ENCODE measurements at regions not wholly inside any gene's neighbourhood (a gene's known extent, or its start where the extent isn't known, plus 50 kb on each side); places are given as distances from the start of the nearest gene placed in this dataset.

- TF ChIP-seq EZH2phosphoT487 (IDR thresholded peaks at IDR 0.05; ENCODE audit: borderline replicate concordance, low read length), result no peak
- TF ChIP-seq CTCF (IDR thresholded peaks at IDR 0.05; ENCODE audit: low read depth, low read length, poor library complexity, severe bottlenecking), result no peak
- Histone ChIP-seq H3F3A (ENCODE audit: control insufficient read depth, insufficient read depth) (no peaks in the 10 kb centered on the region), H3K27ac (ENCODE audit: low read depth, low read length) (no peak overlapping the region), H3K4me2 (ENCODE audit: low read length) (no peak overlapping the region), H3K4me3 (ENCODE audit: low read length) (no peak overlapping the region), H3K36me3 (ENCODE audit: control insufficient read depth, low read length) (no peaks in the 10 kb centered on the region), H3K9me2 (replicated peaks; ENCODE audit: control insufficient read depth, low read length) (no peaks in the 10 kb centered on the region), H4K20me1 (ENCODE audit: control insufficient read depth, insufficient read depth, low read depth, low read length) (no peaks in the 10 kb centered on the region), H3K79me2 (ENCODE audit: control insufficient read depth, low read length) (no peaks in the 10 kb centered on the region), H3K4me1 (ENCODE audit: control insufficient read depth, low read length) (no peaks in the 10 kb centered on the region), H3K9me3 (ENCODE audit: control insufficient read depth, insufficient read depth, low read length) (no peaks in the 10 kb centered on the region), H3K27me3 (ENCODE audit: control insufficient read depth, low read length) (no peaks in the 10 kb centered on the region)
These were observed 118.3 kb upstream of the TUSC7 start for GRCh38 chr3:116591236-116591635.

DNA sequence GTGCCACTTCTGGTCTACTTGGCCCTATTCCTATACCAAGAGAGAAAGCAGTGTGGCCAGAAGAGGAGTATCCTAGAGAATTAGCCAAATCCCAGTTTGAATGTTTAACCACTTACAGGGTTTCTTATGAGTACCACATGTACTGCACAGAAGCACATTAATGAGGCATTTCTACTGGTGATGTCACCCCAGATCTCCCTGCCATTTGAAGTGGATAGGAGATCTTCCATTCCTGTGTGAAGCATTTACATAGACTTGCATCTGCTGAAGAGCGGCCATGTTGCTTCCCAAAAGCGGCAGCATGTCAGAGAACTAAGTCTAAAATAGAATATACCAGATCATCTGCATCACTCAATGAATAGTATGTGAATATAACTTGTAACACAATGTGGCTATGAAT is 108.4 kb upstream of the TUSC7 start:
- Histone ChIP-seq H4K20me1 (ENCODE audit: control insufficient read depth, insufficient read depth, low read depth, low read length) (no peaks in the 10 kb centered on the region), H3K27me3 (ENCODE audit: control insufficient read depth, low read length) (no peaks in the 10 kb centered on the region), H3F3A (ENCODE audit: control insufficient read depth, insufficient read depth) (no peaks in the 10 kb centered on the region), H3K9me3 (ENCODE audit: control insufficient read depth, insufficient read depth, low read length) (no peaks in the 10 kb centered on the region), H3K4me2 (ENCODE audit: low read length) (no peak overlapping the region), H3K4me3 (ENCODE audit: low read length) (no peak overlapping the region), H3K36me3 (ENCODE audit: control insufficient read depth, low read length) (no peaks in the 10 kb centered on the region), H3K27ac (ENCODE audit: low read depth, low read length) (no peak overlapping the region), H3K9me2 (replicated peaks; ENCODE audit: control insufficient read depth, low read length) (no peaks in the 10 kb centered on the region), H3K79me2 (ENCODE audit: control insufficient read depth, low read length) (no peaks in the 10 kb centered on the region), H3K4me1 (ENCODE audit: control insufficient read depth, low read length) (no peaks in the 10 kb centered on the region)
- TF ChIP-seq EZH2phosphoT487 (IDR thresholded peaks at IDR 0.05; ENCODE audit: borderline replicate concordance, low read length) (no peak), CTCF (IDR thresholded peaks at IDR 0.05; ENCODE audit: low read depth, low read length, poor library complexity, severe bottlenecking) (no peak)

GRCh38 chr3:116607205-116607604 is 102.4 kb upstream of the TUSC7 start:
- Histone ChIP-seq H3K36me3 (ENCODE audit: control insufficient read depth, low read length) (no peaks in the 10 kb centered on the region), H4K20me1 (ENCODE audit: control insufficient read depth, insufficient read depth, low read depth, low read length) (no peaks in the 10 kb centered on the region), H3K9me2 (replicated peaks; ENCODE audit: control insufficient read depth, low read length) (no peaks in the 10 kb centered on the region), H3F3A (ENCODE audit: control insufficient read depth, insufficient read depth) (no peaks in the 10 kb centered on the region), H3K4me3 (ENCODE audit: low read length) (no peak overlapping the region), H3K4me2 (ENCODE audit: low read length) (no peak overlapping the region), H3K4me1 (ENCODE audit: control insufficient read depth, low read length) (no peaks in the 10 kb centered on the region), H3K27ac (ENCODE audit: low read depth, low read length) (no peak overlapping the region), H3K27me3 (ENCODE audit: control insufficient read depth, low read length) (no peaks in the 10 kb centered on the region), H3K9me3 (ENCODE audit: control insufficient read depth, insufficient read depth, low read length) (no peaks in the 10 kb centered on the region), H3K79me2 (ENCODE audit: control insufficient read depth, low read length) (no peaks in the 10 kb centered on the region)
- TF ChIP-seq CTCF (IDR thresholded peaks at IDR 0.05; ENCODE audit: low read depth, low read length, poor library complexity, severe bottlenecking), result no peak
- no peak for TF ChIP-seq EZH2phosphoT487 (IDR thresholded peaks at IDR 0.05; ENCODE audit: borderline replicate concordance, low read length)

GRCh38 chr3:116610124-116610523 is 99.5 kb upstream of the TUSC7 start:
- Histone ChIP-seq H3K9me3 (ENCODE audit: control insufficient read depth, insufficient read depth, low read length) (no peaks in the 10 kb centered on the region), H3K4me2 (ENCODE audit: low read length) (no peak overlapping the region), H3K27me3 (ENCODE audit: control insufficient read depth, low read length) (no peaks in the 10 kb centered on the region)

More at GRCh38 chr3:116610124-116610523, 99.5 kb upstream of the TUSC7 start:
- no peaks in the 10 kb centered on the region for H3K79me2 ChIP-seq (ENCODE audit: control insufficient read depth, low read length)
- no peak overlapping the region for H3K4me3 ChIP-seq (ENCODE audit: low read length)
- TF ChIP-seq EZH2phosphoT487 (IDR thresholded peaks at IDR 0.05; ENCODE audit: borderline replicate concordance, low read length) (no peak), CTCF (IDR thresholded peaks at IDR 0.05; ENCODE audit: low read depth, low read length, poor library complexity, severe bottlenecking) (no peak)
- no peaks in the 10 kb centered on the region for H4K20me1 ChIP-seq (ENCODE audit: control insufficient read depth, insufficient read depth, low read depth, low read length)
- no peaks in the 10 kb centered on the region for H3F3A ChIP-seq (ENCODE audit: control insufficient read depth, insufficient read depth)
- H3K9me2 ChIP-seq (replicated peaks; ENCODE audit: control insufficient read depth, low read length), result no peaks in the 10 kb centered on the region
- no peaks in the 10 kb centered on the region for H3K4me1 ChIP-seq (ENCODE audit: control insufficient read depth, low read length)
- H3K36me3 ChIP-seq (ENCODE audit: control insufficient read depth, low read length), result no peaks in the 10 kb centered on the region
- H3K27ac ChIP-seq (ENCODE audit: low read depth, low read length), result no peak overlapping the region

All from DOHH2 (cell line).